ENCODE measurements at regions not wholly inside any gene's neighbourhood (a gene's known extent, or its start where the extent isn't known, plus 50 kb on each side); places are given as distances from the start of the nearest gene placed in this dataset.

GRCh38 chr5:74274326-74274725 is 366.2 kb downstream of the ENC1 start:
- TF ChIP-seq CTCF (IDR thresholded peaks at IDR 0.05; ENCODE audit: borderline replicate concordance, extremely low read depth, low read length, poor library complexity, severe bottlenecking) (no peak), EZH2 (IDR thresholded peaks at IDR 0.05; ENCODE audit: borderline replicate concordance, low read depth, low read length, severe bottlenecking) (no peak)
